Fibroblast of villous mesenchyme (primary cell): ENCODE measurements at regions not wholly inside any gene's neighbourhood (a gene's known extent, or its start where the extent isn't known, plus 50 kb on each side); places are given as distances from the start of the nearest gene placed in this dataset.

Source experiments
- DNase-seq: peaks from one replicate; pipeline ENCODE4 v3.0.0-alpha.2; 2010; ENCODE audit warnings: low read depth
- H3K4me3 ChIP-seq: 2 replicates; pipeline ENCODE4 v1.5.1; 2011; ENCODE audit warnings: low read depth, mild to moderate bottlenecking, low read length
- CTCF ChIP-seq: IDR thresholded peaks from 2 replicates; pipeline ENCODE4 v1.5.1; 2012; ENCODE audit warnings: low read depth, mild to moderate bottlenecking, low read length; ENCODE audit not compliant: insufficient read depth

- TF ChIP-seq CTCF, result no peak
- DNase-seq, result no peak
- no peak overlapping the region for H3K4me3 ChIP-seq
Observed at GRCh38 chr16:79269211-79269863, 331.2 kb downstream of the MAF start.

- no peak overlapping the region for H3K4me3 ChIP-seq
- no peak for TF ChIP-seq CTCF
- no peak for DNase-seq
Observed at GRCh38 chr16:79267781-79268180, 332.8 kb downstream of the MAF start.

GRCh38 chr16:79267146-79267545, 333.4 kb downstream of the MAF start:
- TF ChIP-seq CTCF, result no peak
- DNase-seq, result no peak
- no peak overlapping the region for H3K4me3 ChIP-seq

GRCh38 chr16:79265701-79266100, 334.8 kb downstream of the MAF start:
- no peak overlapping the region for H3K4me3 ChIP-seq
- no peak for TF ChIP-seq CTCF
- DNase-seq, result no peak

GRCh38 chr16:79265196-79265595, 335.3 kb downstream of the MAF start:
- no peak for DNase-seq
- TF ChIP-seq CTCF, result no peak
- H3K4me3 ChIP-seq, result no peak overlapping the region

GRCh38 chr16:79264237-79265109, 336.1 kb downstream of the MAF start:
- no peak for TF ChIP-seq CTCF
- DNase-seq, result no peak
- H3K4me3 ChIP-seq, result no peak overlapping the region
